ENCODE measurements at regions not wholly inside any gene's neighbourhood (a gene's known extent, or its start where the extent isn't known, plus 50 kb on each side); places are given as distances from the start of the nearest gene placed in this dataset.

GRCh38 chr1:173303984-173304383, 96.9 kb upstream of the TNFSF4 start:
- TF ChIP-seq POLR2AphosphoS5 (IDR thresholded peaks at IDR 0.05) = no peak
- TF ChIP-seq, protein P1, sequence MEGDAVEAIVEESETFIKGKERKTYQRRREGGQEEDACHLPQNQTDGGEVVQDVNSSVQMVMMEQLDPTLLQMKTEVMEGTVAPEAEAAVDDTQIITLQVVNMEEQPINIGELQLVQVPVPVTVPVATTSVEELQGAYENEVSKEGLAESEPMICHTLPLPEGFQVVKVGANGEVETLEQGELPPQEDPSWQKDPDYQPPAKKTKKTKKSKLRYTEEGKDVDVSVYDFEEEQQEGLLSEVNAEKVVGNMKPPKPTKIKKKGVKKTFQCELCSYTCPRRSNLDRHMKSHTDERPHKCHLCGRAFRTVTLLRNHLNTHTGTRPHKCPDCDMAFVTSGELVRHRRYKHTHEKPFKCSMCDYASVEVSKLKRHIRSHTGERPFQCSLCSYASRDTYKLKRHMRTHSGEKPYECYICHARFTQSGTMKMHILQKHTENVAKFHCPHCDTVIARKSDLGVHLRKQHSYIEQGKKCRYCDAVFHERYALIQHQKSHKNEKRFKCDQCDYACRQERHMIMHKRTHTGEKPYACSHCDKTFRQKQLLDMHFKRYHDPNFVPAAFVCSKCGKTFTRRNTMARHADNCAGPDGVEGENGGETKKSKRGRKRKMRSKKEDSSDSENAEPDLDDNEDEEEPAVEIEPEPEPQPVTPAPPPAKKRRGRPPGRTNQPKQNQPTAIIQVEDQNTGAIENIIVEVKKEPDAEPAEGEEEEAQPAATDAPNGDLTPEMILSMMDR (IDR thresholded peaks at IDR 0.05) = no peak
- TF ChIP-seq POLR2A (IDR thresholded peaks at IDR 0.05; ENCODE audit: low read depth) = no peak
